DMS53 treated with DMSO at 0.1 percent for 48 hours (cell line): ENCODE measurements at regions not wholly inside any gene's neighbourhood (a gene's known extent, or its start where the extent isn't known, plus 50 kb on each side); places are given as distances from the start of the nearest gene placed in this dataset.
A peak's percentile ranks its signal among the peaks of the same experiment; 100 is the strongest.
"Not testable (repeated sequence)": the region's sequence is repeated elsewhere in the genome, so short reads cannot be mapped to it uniquely, and the experiment has no call there.

Experiments
- DNase-seq: peaks from one replicate; lab custom pipeline; 2025; ENCODE audit not compliant: unreplicated experiment; lab: John Stamatoyannopoulos, UW

- no peak for DNase-seq
Measured at GRCh38 chr6:3619800-3620199, 131.7 kb downstream of the PXDC1 start.

DNA sequence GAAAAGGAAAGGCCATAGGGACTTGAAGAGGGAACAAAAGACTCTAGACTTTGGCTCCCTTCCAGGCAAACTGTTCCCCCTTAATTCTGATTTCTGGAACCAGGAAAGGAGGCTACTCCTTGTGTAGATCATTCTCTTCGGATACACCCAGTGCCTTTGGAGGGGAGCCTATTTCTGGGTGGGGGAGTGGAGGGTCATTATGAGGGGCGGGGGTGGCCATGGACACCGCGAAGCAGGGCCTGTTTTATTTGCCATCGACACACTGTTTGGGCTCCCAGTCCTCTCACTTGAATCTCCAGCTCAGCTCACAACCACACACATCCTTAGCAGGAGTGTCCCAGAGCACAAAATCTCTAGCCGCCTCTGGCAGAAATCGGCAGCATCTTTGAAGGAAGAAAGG, 132.3 kb downstream of the PXDC1 start:
- DNase-seq, result no peak

DNA sequence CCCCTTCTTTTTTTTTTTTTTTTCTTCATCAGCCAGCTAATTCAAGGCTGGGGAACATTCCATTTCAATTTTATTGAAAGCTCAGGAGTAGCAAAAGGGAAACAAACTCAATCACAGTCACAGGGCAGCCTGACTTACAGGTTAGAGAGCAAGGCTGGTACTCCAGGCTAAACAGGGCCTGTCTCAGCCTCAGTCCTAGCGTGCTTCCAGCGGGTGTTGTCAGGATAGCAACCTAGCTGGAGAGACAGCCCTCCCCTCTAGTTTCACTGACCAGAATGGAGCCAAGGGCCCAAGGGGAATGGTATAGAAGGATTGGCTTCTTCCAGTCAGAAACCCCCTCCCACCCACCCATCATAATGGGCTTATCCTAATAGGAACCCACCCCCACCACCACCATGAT, 132.9 kb downstream of the PXDC1 start:
- DNase-seq, result no peak

- no peak for DNase-seq
Measured at GRCh38 chr6:3617681-3618311, 133.7 kb downstream of the PXDC1 start.

- DNase-seq, result no peak
Measured at GRCh38 chr6:3617192-3617631, 134.3 kb downstream of the PXDC1 start.

DNA sequence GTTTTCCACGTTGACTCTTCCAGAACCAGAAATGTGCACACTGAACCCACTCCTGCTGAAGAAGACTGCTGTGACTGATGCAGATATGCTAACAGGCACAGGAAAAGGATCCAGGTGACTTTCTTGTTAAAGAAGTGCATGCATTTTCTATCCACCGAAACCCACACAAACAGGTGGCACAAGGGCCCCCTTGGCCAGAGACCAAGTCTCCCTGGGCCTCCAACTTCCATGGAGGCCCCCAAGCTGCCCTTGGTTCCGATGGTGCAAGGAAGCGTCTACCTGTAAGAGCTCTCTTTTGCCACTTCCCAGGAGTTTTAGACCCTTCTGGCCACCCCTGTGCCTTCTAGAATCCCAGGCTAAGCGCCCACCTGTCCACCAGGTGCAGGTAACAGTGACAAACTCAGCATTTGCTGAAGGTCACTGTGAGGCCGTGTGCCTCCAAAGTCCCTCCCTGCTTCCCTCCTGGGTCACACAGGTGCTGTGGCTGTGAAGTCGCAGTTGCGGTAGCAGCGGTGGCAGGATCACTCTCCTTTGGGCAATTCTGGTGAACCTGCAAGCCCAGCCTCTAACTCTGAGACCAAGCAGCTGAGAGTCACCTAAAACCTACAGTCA, 134.8 kb downstream of the PXDC1 start:
- DNase-seq, result no peak

GRCh38 chr6:3615391-3616380, 135.8 kb downstream of the PXDC1 start:
- no peak for DNase-seq

- DNase-seq, result no peak
Measured at GRCh38 chr6:3614918-3615317, 136.6 kb downstream of the PXDC1 start.

DNA sequence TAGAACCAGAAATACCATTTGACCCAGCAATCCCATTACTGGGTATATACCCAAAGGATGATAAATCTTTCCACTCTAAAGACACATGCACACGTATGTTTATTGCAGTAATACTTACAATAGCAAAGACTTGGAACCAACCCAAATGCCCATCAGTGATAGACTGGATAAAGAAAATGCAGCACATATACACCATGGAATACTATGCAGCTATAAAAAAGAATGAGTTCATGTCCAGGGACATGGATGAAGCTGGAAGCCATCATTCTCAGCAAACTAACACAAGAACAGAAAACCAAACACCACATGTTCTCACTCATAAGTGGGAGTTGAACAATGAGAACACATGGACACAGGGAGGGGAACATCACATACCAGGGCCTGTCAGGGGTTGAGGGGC, 137.9 kb downstream of the PXDC1 start:
- not testable (repeated sequence) for DNase-seq

GRCh38 chr6:3612341-3613041, 139.0 kb downstream of the PXDC1 start:
- peak; percentile 47 for DNase-seq

GRCh38 chr6:3610921-3611320, 140.6 kb downstream of the PXDC1 start:
- DNase-seq, result no peak

GRCh38 chr6:3610206-3610605, 141.3 kb downstream of the PXDC1 start:
- DNase-seq, result no peak

- DNase-seq, result no peak
Measured at GRCh38 chr6:3609388-3609787, 142.1 kb downstream of the PXDC1 start.

DNA sequence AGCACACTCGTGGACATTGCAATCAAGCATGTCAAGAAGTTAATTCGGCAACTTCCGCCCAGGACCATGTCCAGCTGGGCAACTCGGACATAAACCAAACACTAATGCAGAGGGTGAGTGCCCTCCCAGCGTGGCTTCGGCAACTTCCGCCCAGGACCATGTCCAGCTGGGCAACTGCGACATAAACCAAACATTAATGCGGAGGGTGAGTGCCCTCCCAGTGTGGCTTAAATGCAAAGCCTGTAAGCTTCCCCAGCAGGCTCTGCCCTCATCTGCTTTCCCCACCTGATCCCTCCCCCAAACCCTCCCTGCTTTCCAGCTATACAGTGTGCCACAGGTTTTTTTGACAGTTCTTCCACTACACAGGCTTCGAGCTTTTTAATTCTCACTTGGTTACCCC, 143.4 kb downstream of the PXDC1 start:
- no peak for DNase-seq

- DNase-seq, result no peak
Measured at GRCh38 chr6:3607599-3607998, 143.9 kb downstream of the PXDC1 start.

GRCh38 chr6:3607171-3607570, 144.3 kb downstream of the PXDC1 start:
- no peak for DNase-seq

DNA sequence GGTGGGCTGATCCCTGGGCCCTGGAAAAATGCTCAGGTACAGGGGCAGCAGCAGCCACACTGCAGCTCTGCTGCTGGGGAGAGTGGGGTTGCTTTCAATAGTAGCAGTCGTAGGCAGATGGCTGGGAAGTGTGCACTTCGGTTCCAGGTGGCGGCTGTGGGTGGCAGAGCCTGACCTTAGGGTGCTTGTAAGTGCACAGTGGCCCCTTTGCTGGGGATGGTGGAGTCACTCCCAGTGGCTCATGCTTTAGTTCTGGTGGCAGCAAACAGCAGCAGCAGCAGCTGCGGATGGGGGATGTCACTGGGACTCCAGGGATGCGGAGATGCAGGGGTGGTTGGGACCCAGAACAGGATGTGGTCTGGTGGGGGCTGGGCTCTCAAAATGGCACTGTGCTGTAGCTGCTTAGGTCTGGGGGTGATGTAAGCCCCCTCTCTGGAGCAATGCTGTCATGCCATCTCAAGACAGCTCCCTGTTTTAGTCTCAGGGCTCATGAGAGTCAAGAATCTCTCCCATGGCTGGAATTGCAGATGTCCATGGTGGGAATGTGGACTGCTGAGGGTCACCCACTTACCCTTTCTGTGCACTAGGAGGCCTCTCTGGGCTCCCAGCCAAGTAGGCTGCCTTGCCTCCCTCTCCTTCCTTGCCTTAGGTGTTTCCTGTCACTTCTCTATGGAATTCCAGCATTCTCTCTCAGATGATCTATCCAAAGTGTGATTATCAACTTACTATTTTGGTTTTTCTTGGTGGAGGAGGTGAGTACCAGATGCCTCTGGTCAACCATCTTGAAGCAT, 146.7 kb upstream of the SLC22A23 start:
- no peak for DNase-seq

DNA sequence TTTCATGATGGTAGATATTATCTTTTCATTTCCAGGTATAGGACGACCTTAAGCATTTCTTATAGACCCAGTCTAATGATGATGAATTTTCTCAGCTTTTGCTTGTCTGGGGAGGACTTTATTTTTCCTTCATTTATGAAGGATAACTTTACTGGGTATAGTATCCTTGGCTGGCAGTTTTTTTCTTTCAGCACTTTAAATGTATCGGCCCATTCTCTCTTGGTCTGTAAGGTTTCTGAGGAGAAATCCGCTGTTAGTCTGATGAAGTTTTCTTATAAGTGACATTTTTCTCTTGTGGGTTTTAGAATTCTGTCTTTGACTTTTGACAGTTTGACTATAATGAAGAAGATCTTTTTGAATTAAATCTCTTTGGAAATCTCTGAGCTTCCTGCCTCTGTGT, 144.7 kb upstream of the SLC22A23 start:
- no peak for DNase-seq

DNA sequence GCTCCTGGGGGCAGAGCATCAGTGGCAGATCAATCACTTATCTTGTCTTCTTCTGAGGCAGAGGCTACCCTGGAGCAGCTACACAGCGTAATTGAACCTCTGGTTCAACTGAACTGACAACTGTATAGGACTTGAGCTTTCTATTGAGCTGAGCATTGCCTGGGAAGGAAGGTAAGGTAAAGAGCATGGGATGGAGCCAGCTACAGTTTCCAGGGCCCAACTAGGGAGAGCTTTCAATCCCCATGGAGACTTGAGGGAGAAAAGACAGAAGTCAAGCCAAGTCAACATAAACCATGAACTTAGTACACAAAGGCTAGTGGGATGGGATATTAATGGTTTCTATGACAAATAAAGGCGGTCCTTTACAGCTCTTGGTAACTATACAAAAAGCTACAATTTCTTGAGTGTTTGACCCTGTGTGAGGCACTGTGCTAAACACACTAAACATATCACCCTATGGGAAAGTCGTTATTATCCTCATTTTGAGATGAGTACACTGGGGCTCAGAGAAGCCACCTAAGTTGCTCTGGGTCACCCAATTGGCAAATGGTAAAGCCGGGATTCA, 140.7 kb upstream of the SLC22A23 start:
- DNase-seq, result no peak

GRCh38 chr6:3596766-3597165, 139.9 kb upstream of the SLC22A23 start:
- no peak for DNase-seq
